ENCODE measurements at regions not wholly inside any gene's neighbourhood (a gene's known extent, or its start where the extent isn't known, plus 50 kb on each side); places are given as distances from the start of the nearest gene placed in this dataset.
"Not testable (repeated sequence)": the region's sequence is repeated elsewhere in the genome, so short reads cannot be mapped to it uniquely, and the experiment has no call there.

- H3K4me1 ChIP-seq, result no peaks in the 10 kb centered on the region
- DNase-seq (ENCODE audit: extremely low spot score), result no peak
- TF ChIP-seq EP300 (IDR thresholded peaks at IDR 0.05), result no peak
- no peak for TF ChIP-seq POLR2AphosphoS5 (IDR thresholded peaks at IDR 0.05)
- no peaks in the 10 kb centered on the region for H3K36me3 ChIP-seq
- WGBS, result 77% methylated on average over 5 of the region's 5 CpGs
- intact Hi-C loops (cut with DNase I), result no loop called here
- H3K4me3 ChIP-seq, result no peak overlapping the region
- H3K27ac ChIP-seq (replicated peaks in 1 of 4), result no peak overlapping the region
- no peaks in the 10 kb centered on the region for H3K9me3 ChIP-seq
- no peaks in the 10 kb centered on the region for H3K27me3 ChIP-seq
Observed at GRCh38 chr4:107366016-107366735, 330.1 kb upstream of the DKK2 start.

DNA sequence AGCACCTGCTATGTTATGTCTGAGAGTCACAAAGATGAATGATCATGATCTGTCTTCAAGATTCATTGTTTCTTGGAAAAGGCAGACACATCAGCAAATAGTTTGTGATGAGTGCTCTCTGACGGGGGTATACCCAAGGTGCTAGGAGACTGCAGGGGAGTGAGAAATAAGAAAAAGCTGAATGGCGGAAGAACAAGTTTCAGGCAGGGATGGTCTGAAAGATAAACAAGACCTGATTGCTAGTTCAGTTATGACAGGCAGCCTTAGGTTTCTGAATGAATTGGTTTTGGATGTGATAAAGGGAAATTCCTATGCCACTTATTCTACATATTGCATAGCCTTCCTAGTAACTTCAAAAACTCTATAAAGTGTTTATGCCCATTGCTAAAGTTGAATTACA, 327.0 kb upstream of the DKK2 start:
- Histone ChIP-seq H3K27me3 (no peaks in the 10 kb centered on the region), H3K9me3 (no peaks in the 10 kb centered on the region), H3K36me3 (no peaks in the 10 kb centered on the region), H3K4me3 (no peak overlapping the region), H3K4me1 (no peaks in the 10 kb centered on the region), H3K27ac (replicated peaks in 1 of 4) (no peak overlapping the region)
- 26% methylated on average over 2 of the region's 2 CpGs for WGBS
- DNase-seq (ENCODE audit: extremely low spot score), result no peak
- intact Hi-C loops (cut with DNase I), result no loop called here
- TF ChIP-seq POLR2A (IDR thresholded peaks at IDR 0.05; ENCODE audit: low read depth) (no peak), EP300 (IDR thresholded peaks at IDR 0.05) (no peak), POLR2AphosphoS5 (IDR thresholded peaks at IDR 0.05) (no peak), CTCF (IDR thresholded peaks at IDR 0.05) (no peak)

DNA sequence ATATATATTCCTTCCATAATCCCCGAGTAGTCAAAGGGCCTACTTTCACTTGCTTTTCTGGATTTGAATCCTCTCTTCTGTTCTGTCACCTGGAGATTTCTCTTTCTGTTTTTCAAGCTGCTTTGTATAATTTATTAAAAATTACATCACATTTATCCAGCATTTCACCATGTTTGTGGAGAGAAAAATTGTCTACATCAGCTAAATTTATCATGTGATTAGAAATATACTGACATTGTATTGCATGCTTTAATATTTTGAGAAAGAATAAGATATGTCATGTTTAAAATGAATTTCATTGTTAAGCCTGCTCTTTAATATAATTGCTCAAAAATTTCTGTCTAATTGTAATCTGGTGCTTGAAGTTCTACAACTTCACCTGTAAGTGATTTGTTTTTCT, 323.1 kb upstream of the DKK2 start:
- Histone ChIP-seq H3K27me3 (no peaks in the 10 kb centered on the region), H3K36me3 (no peaks in the 10 kb centered on the region), H3K9me3 (no peaks in the 10 kb centered on the region), H3K27ac (replicated peaks in 1 of 4) (no peak overlapping the region), H3K4me1 (no peaks in the 10 kb centered on the region), H3K4me3 (no peak overlapping the region)
- TF ChIP-seq POLR2AphosphoS5 (IDR thresholded peaks at IDR 0.05), result no peak
- TF ChIP-seq CTCF (IDR thresholded peaks at IDR 0.05), result no peak
- TF ChIP-seq EP300 (IDR thresholded peaks at IDR 0.05), result no peak
- WGBS, result 80% methylated on average over 1 of the region's 1 CpG
- no peak for DNase-seq (ENCODE audit: extremely low spot score)
- intact Hi-C loops (cut with DNase I), result no loop called here

- H3K36me3 ChIP-seq; H3K4me1 ChIP-seq; DNase-seq (ENCODE audit: extremely low spot score); H3K27ac ChIP-seq (replicated peaks in 1 of 4); H3K4me3 ChIP-seq; H3K27me3 ChIP-seq; intact Hi-C loops (cut with DNase I); H3K9me3 ChIP-seq: not testable (repeated sequence)
- 66% methylated on average over 11 of the region's 11 CpGs for WGBS
Observed at GRCh38 chr4:107354304-107354703, 318.2 kb upstream of the DKK2 start.

DNA sequence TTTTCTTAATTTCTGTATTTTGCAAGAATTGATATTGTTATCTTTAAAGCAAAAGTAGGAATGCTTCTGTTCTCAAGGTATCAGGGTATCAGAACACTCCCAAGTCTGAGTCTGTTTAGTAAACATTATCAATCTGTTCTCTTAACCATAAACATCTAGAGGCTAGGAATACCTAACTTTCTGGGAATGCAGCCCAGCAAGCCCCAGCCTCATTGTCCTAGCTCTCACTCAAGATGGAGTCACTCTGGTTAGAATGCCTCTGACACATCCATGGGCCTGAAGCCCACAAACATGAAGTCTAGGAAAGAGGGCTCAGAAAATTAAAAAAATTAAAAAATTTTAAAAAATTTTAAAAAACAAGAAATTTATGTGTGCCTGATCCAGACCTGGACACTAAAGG, 315.1 kb upstream of the DKK2 start:
- no peak overlapping the region for H3K4me3 ChIP-seq
- no peak for DNase-seq (ENCODE audit: extremely low spot score)
- intact Hi-C loops (cut with DNase I), result no loop called here
- no peaks in the 10 kb centered on the region for H3K27me3 ChIP-seq
- no peaks in the 10 kb centered on the region for H3K9me3 ChIP-seq
- H3K27ac ChIP-seq (replicated peaks in 1 of 4), result no peak overlapping the region
- no peaks in the 10 kb centered on the region for H3K36me3 ChIP-seq
- TF ChIP-seq POLR2AphosphoS5 (IDR thresholded peaks at IDR 0.05), result no peak
- TF ChIP-seq EP300 (IDR thresholded peaks at IDR 0.05), result no peak
- TF ChIP-seq POLR2A (IDR thresholded peaks at IDR 0.05; ENCODE audit: low read depth), result no peak
- no peak for TF ChIP-seq CTCF (IDR thresholded peaks at IDR 0.05)
- no peaks in the 10 kb centered on the region for H3K4me1 ChIP-seq

- H3K9me3 ChIP-seq, result no peaks in the 10 kb centered on the region
- H3K27ac ChIP-seq (replicated peaks in 1 of 4), result no peak overlapping the region
- H3K4me3 ChIP-seq, result no peak overlapping the region
- no peaks in the 10 kb centered on the region for H3K4me1 ChIP-seq
- intact Hi-C loops (cut with DNase I), result no loop called here
- H3K27me3 ChIP-seq, result no peaks in the 10 kb centered on the region
- H3K36me3 ChIP-seq, result no peaks in the 10 kb centered on the region
- TF ChIP-seq EP300 (IDR thresholded peaks at IDR 0.05) (no peak), CTCF (IDR thresholded peaks at IDR 0.05) (no peak), POLR2AphosphoS5 (IDR thresholded peaks at IDR 0.05) (no peak)
- no peak for DNase-seq (ENCODE audit: extremely low spot score)
Observed at GRCh38 chr4:107349732-107350131, 313.6 kb upstream of the DKK2 start.
